Smooth muscle cell (in vitro differentiated cells): ENCODE measurements at regions not wholly inside any gene's neighbourhood (a gene's known extent, or its start where the extent isn't known, plus 50 kb on each side); places are given as distances from the start of the nearest gene placed in this dataset.

Experiments
- DNase-seq: peaks from one replicate; lab custom pipeline; 2025; ENCODE audit not compliant: unreplicated experiment; lab: John Stamatoyannopoulos, UW
- H2AFZ ChIP-seq: fragments of 200-600 bp; sonication (generic); 2 replicates; pipeline ENCODE4 v1.6.0; 2016; ENCODE audit warnings: antibody characterized with exemption, low read depth, mild to moderate bottlenecking
- H3F3A ChIP-seq: fragments of 200-600 bp; sonication (generic); 2 replicates; pipeline ENCODE4 v1.6.0; 2017; ENCODE audit warnings: antibody characterized with exemption, low read depth
- H3K27ac ChIP-seq: fragments of 200-600 bp; sonication (generic); 2 replicates; pipeline ENCODE4 v1.5.1; 2016; ENCODE audit warnings: low read depth, mild to moderate bottlenecking
- H3K27me3 ChIP-seq: fragments of 200-600 bp; sonication (generic); 2 replicates; pipeline ENCODE4 v1.6.1; 2016; ENCODE audit warnings: low read depth, mild to moderate bottlenecking
- H3K36me3 ChIP-seq: fragments of 200-600 bp; sonication (generic); 2 replicates; pipeline ENCODE4 v1.5.1; 2016; ENCODE audit warnings: low read depth
- H3K4me1 ChIP-seq: fragments of 200-600 bp; sonication (generic); 2 replicates; pipeline ENCODE4 v1.5.1; 2016; ENCODE audit warnings: low read depth
- H3K4me2 ChIP-seq: fragments of 200-600 bp; sonication (generic); 2 replicates; pipeline ENCODE4 v1.6.0; 2016; ENCODE audit warnings: mild to moderate bottlenecking
- H3K4me3 ChIP-seq: fragments of 200-600 bp; sonication (generic); 2 replicates; pipeline ENCODE4 v1.5.1; 2016; ENCODE audit warnings: mild to moderate bottlenecking
- H3K79me2 ChIP-seq: fragments of 200-600 bp; sonication (generic); 2 replicates; pipeline ENCODE4 v1.6.0; 2016; ENCODE audit warnings: low read depth, mild to moderate bottlenecking
- H3K9ac ChIP-seq: fragments of 200-600 bp; sonication (generic); 2 replicates; pipeline ENCODE4 v1.6.0; 2016; ENCODE audit warnings: low read depth
- H3K9me3 ChIP-seq: fragments of 200-600 bp; sonication (generic); replicated peaks from 2 replicates; pipeline ENCODE4 v1.5.1; 2016; ENCODE audit warnings: low read depth
- H4K20me1 ChIP-seq: fragments of 200-600 bp; sonication (generic); 2 replicates; pipeline ENCODE4 v1.6.0; 2016; ENCODE audit warnings: low read depth
- CTCF ChIP-seq: fragments of 200-600 bp; sonication (generic); IDR thresholded peaks from 2 replicates; pipeline ENCODE4 v1.5.1; 2017; ENCODE audit warnings: borderline replicate concordance, mild to moderate bottlenecking, antibody characterized with exemption; ENCODE audit not compliant: insufficient read depth, poor library complexity, severe bottlenecking
- WGBS: methylation state at CpG from one replicate; pipeline ENCODE4 v1.1.7; 2016; ENCODE audit warnings: low lambda C conversion rate; 5-methylcytosine and 5-hydroxymethylcytosine counted together

GRCh38 chr18:22858121-22858520 is 75.0 kb upstream of the RBBP8 start:
- H3K9ac ChIP-seq: no peak overlapping the region
- H3K4me3 ChIP-seq: no peak overlapping the region
- H3K27ac ChIP-seq: no peak overlapping the region
- H3K36me3 ChIP-seq: no peaks in the 10 kb centered on the region
- 90% methylated on average over 1 of the region's 1 CpG for WGBS
- no peaks in the 10 kb centered on the region for H3K4me1 ChIP-seq
- no peaks in the 10 kb centered on the region for H3F3A ChIP-seq
- H3K27me3 ChIP-seq: peaks cover 6% of the 10 kb centered on the region
- no peak for TF ChIP-seq CTCF
- no peak overlapping the region for H2AFZ ChIP-seq
- no peak for DNase-seq
- no peaks in the 10 kb centered on the region for H3K9me3 ChIP-seq
- no peaks in the 10 kb centered on the region for H3K79me2 ChIP-seq
- no peaks in the 10 kb centered on the region for H4K20me1 ChIP-seq
- no peak overlapping the region for H3K4me2 ChIP-seq

DNA sequence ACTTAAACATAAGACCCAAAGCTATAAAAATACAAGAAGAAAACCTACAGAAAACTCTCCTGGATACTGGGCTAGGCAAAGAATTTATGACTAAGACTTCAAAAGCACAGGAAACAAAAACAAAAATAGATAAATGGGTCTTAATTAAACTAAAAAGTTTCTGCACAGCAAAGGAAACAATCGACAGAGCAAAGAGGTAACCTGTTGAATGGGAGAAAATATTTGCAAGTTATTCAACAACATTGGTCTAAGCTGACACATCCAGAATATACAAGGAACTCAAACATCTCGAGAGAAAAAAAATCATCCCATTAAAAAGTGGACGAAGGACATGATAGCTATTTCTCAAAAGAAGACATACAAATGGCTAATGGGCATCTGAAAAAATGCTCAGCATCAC is 72.3 kb upstream of the RBBP8 start:
- H3K4me2 ChIP-seq: no peak overlapping the region
- no peak overlapping the region for H3K27ac ChIP-seq
- no peaks in the 10 kb centered on the region for H3F3A ChIP-seq
- H2AFZ ChIP-seq: no peak overlapping the region
- no peaks in the 10 kb centered on the region for H3K9me3 ChIP-seq
- H3K27me3 ChIP-seq: peaks cover 6% of the 10 kb centered on the region
- no peak overlapping the region for H3K9ac ChIP-seq
- H3K4me3 ChIP-seq: no peak overlapping the region
- 80% methylated on average over 3 of the region's 3 CpGs for WGBS
- no peaks in the 10 kb centered on the region for H3K79me2 ChIP-seq
- no peaks in the 10 kb centered on the region for H3K4me1 ChIP-seq
- H3K36me3 ChIP-seq: no peaks in the 10 kb centered on the region
- TF ChIP-seq CTCF: no peak
- no peaks in the 10 kb centered on the region for H4K20me1 ChIP-seq
- DNase-seq: no peak

DNA sequence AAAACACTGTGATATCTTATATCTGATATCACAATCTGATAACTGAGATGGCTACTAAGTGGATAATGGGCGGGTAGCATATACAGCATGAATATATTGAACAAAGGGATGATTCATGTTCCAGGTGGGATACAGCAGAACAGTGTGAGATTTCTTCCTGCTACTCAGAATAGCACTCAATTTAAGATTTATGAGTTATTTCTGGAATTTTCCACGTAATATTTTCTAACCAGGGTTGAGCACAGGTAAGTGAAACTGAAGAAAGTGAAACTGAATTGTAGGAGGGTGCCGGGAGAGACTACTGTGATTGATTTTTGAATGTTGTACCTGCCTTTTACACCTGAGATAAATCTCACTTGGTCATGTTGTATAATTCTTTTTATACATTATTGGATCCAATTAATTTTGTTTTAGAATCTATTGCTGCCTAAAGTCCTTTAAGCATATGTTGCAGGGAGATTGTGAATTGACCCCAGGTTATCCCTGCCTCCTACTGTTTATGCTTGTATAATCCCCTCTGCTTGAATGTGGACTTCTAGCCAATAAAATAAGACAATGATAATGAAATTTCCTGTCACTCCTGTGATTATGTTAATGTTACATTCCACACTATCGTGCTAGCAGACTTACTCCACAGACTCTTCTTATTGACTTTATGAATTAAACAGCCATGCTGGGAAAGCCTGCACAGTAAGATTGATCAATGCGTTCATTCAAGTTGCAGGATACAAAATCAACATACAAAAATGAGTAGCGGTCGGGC is 67.6 kb upstream of the RBBP8 start:
- WGBS: 91% methylated on average over 7 of the region's 7 CpGs
- Histone ChIP-seq H4K20me1 (no peaks in the 10 kb centered on the region), H3K4me1 (no peaks in the 10 kb centered on the region), H3K4me3 (no peak overlapping the region), H3K9ac (no peak overlapping the region), H3K27ac (no peak overlapping the region), H3F3A (no peaks in the 10 kb centered on the region), H3K4me2 (no peak overlapping the region), H3K9me3 (no peaks in the 10 kb centered on the region), H3K79me2 (no peaks in the 10 kb centered on the region), H2AFZ (no peak overlapping the region), H3K27me3 (peaks cover 5% of the 10 kb centered on the region), H3K36me3 (no peaks in the 10 kb centered on the region)
- TF ChIP-seq CTCF: no peak
- no peak for DNase-seq

- Histone ChIP-seq H3K27me3 (no peaks in the 10 kb centered on the region), H2AFZ (no peak overlapping the region), H3F3A (no peaks in the 10 kb centered on the region), H4K20me1 (no peaks in the 10 kb centered on the region), H3K4me1 (no peaks in the 10 kb centered on the region), H3K36me3 (no peaks in the 10 kb centered on the region), H3K4me2 (no peak overlapping the region), H3K4me3 (no peak overlapping the region), H3K9ac (no peak overlapping the region), H3K27ac (no peak overlapping the region), H3K9me3 (no peaks in the 10 kb centered on the region), H3K79me2 (no peaks in the 10 kb centered on the region)
- TF ChIP-seq CTCF: no peak
- WGBS: 76% methylated on average over 1 of the region's 1 CpG
- no peak for DNase-seq
These were observed 64.3 kb upstream of the RBBP8 start for GRCh38 chr18:22868831-22869230.
